Trophoblast cell (in vitro differentiated cells and primary cell): ENCODE measurements at regions not wholly inside any gene's neighbourhood (a gene's known extent, or its start where the extent isn't known, plus 50 kb on each side); places are given as distances from the start of the nearest gene placed in this dataset.
"Not testable (repeated sequence)": the region's sequence is repeated elsewhere in the genome, so short reads cannot be mapped to it uniquely, and the experiment has no call there.

ENCODE experiments used
- DNase-seq, 2 donors: peaks; one replicate each; pipeline ENCODE4 v3.0.0-alpha.2; 2016
- H2AFZ ChIP-seq: 2 replicates; pipeline ENCODE4 v1.6.1; 2013; ENCODE audit warnings: low read length, moderate library complexity, mild to moderate bottlenecking; ENCODE audit not compliant: insufficient read depth, poor library complexity
- H2AK5ac ChIP-seq: 2 replicates; pipeline ENCODE4 v1.6.1; 2013; ENCODE audit warnings: mild to moderate bottlenecking, low read length
- H2BK120ac ChIP-seq: 2 replicates; pipeline ENCODE4 v1.6.1; 2013; ENCODE audit warnings: low read length, mild to moderate bottlenecking, moderate library complexity; ENCODE audit not compliant: insufficient read depth, poor library complexity
- H2BK12ac ChIP-seq: 2 replicates; pipeline ENCODE4 v1.6.1; 2013; ENCODE audit warnings: mild to moderate bottlenecking, low read length, moderate library complexity
- H2BK5ac ChIP-seq: 2 replicates; pipeline ENCODE4 v1.6.1; 2013; ENCODE audit warnings: low read length, low read depth, moderate library complexity, mild to moderate bottlenecking; ENCODE audit not compliant: poor library complexity
- H3K14ac ChIP-seq: 2 replicates; pipeline ENCODE4 v1.6.1; 2013; ENCODE audit warnings: mild to moderate bottlenecking, low read length
- H3K18ac ChIP-seq: 2 replicates; pipeline ENCODE4 v1.6.1; 2013; ENCODE audit warnings: mild to moderate bottlenecking, low read length
- H3K23ac ChIP-seq: 2 replicates; pipeline ENCODE4 v1.6.1; 2013; ENCODE audit warnings: low read length
- H3K27ac ChIP-seq: 2 replicates; pipeline ENCODE4 v1.5.1; 2013; ENCODE audit warnings: low read depth, mild to moderate bottlenecking, inconsistent platforms, low read length, moderate library complexity
- H3K27me3 ChIP-seq: 2 replicates; pipeline ENCODE4 v1.6.1; 2013; ENCODE audit warnings: inconsistent platforms, mild to moderate bottlenecking, low read length, moderate library complexity; ENCODE audit not compliant: insufficient read depth
- H3K36me3 ChIP-seq, 2 experiments: 1 replicate in 1 of 2; 2 replicates in 1 of 2; pipeline ENCODE4 v1.6.1; 2013; ENCODE audit warnings: low read length in 2 of 2, mild to moderate bottlenecking in 2 of 2, moderate library complexity in 1 of 2; ENCODE audit not compliant: insufficient read depth in 2 of 2, control insufficient read depth in 1 of 2
- H3K4ac ChIP-seq: 2 replicates; pipeline ENCODE4 v1.6.1; 2013; ENCODE audit warnings: low read depth, mild to moderate bottlenecking, low read length, moderate library complexity
- H3K4me1 ChIP-seq, 2 experiments: 1 replicate in 1 of 2; 2 replicates in 1 of 2; pipeline ENCODE4 v1.6.1; 2013; ENCODE audit warnings: low read length in 2 of 2, mild to moderate bottlenecking in 2 of 2, moderate library complexity in 1 of 2; ENCODE audit not compliant: insufficient read depth in 2 of 2, control insufficient read depth in 1 of 2
- H3K4me2 ChIP-seq: 2 replicates; pipeline ENCODE4 v1.6.1; 2013; ENCODE audit warnings: inconsistent platforms, mild to moderate bottlenecking, low read length, moderate library complexity
- H3K4me3 ChIP-seq: 2 replicates; pipeline ENCODE4 v1.5.1; 2013; ENCODE audit warnings: mild to moderate bottlenecking, low read depth, low read length, inconsistent platforms
- H3K79me1 ChIP-seq: one replicate; pipeline ENCODE4 v1.6.1; 2013; ENCODE audit warnings: low read length
- H3K79me2 ChIP-seq: 2 replicates; pipeline ENCODE4 v1.6.1; 2013; ENCODE audit warnings: low read length, mild to moderate bottlenecking; ENCODE audit not compliant: control insufficient read depth, insufficient read depth, poor library complexity
- H3K9ac ChIP-seq: 2 replicates; pipeline ENCODE4 v1.6.1; 2013; ENCODE audit warnings: mild to moderate bottlenecking, low read length
- H3K9me3 ChIP-seq: 2 replicates; pipeline ENCODE4 v1.6.1; 2013; ENCODE audit warnings: low read depth, mild to moderate bottlenecking, control low read depth, inconsistent platforms, low read length; ENCODE audit not compliant: insufficient read depth
- H4K12ac ChIP-seq: 2 replicates; pipeline ENCODE4 v1.6.1; 2013; ENCODE audit warnings: low read depth, mild to moderate bottlenecking, low read length, moderate library complexity
- H4K8ac ChIP-seq: 2 replicates; pipeline ENCODE4 v1.6.1; 2013; ENCODE audit warnings: low read depth, mild to moderate bottlenecking, low read length, moderate library complexity
- H4K91ac ChIP-seq: one replicate; pipeline ENCODE4 v1.6.1; 2013; ENCODE audit warnings: low read depth, mild to moderate bottlenecking, low read length, moderate library complexity
- WGBS: extraction: QIAGEN DNeasy Blood & Tissue Kit; methylation state at CpG from one replicate; pipeline ENCODE4 v1.1.7; 2013; ENCODE audit warnings: missing lambda C conversion rate; ENCODE audit not compliant: insufficient read length, insufficient coverage; ENCODE audit errors: extremely low coverage; 5-methylcytosine and 5-hydroxymethylcytosine counted together

DNA sequence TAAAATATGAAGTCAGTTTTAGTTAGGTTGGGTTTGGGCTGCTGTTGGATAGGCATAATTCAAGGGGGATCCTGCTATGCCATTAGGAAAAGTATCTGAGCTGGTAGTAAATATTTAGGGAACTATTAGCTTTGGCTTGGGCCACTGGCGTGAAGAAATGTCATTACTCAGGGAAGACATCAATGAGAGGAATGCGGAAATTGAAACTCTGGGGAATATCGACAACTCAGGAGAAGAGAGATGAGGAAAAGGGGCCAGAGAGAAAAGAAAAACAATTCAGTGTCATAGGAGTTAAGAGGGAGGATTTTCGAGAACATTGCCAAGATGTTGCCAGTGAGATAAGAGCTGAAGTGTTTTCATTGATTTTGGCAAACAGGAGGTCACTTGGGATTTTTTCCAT, 149.7 kb upstream of the PARD3B start:
- Histone ChIP-seq H3K4me2 (no peak overlapping the region), H3K79me1 (no peaks in the 10 kb centered on the region), H3K18ac (no peak overlapping the region), H3K9me3 (no peaks in the 10 kb centered on the region), H3K4ac (no peak overlapping the region), H4K8ac (no peak overlapping the region), H3K27ac (no peak overlapping the region), H3K9ac (no peak overlapping the region), H2BK5ac (no peak overlapping the region), H4K12ac (no peak overlapping the region), H2AK5ac (no peak overlapping the region), H3K79me2 (no peaks in the 10 kb centered on the region), H2AFZ (no peak overlapping the region), H2BK120ac (no peak overlapping the region), H3K4me1 (no peaks in the 10 kb centered on the region), H3K27me3 (no peaks in the 10 kb centered on the region), H3K36me3 (no peaks in the 10 kb centered on the region), H4K91ac (no peak overlapping the region), H3K23ac (no peak overlapping the region), H3K4me3 (no peak overlapping the region), H3K14ac (no peak overlapping the region), H2BK12ac (no peak overlapping the region)
- no CpG with 5 or more reads among the region's 4 CpGs for WGBS
- no peak for DNase-seq

DNA sequence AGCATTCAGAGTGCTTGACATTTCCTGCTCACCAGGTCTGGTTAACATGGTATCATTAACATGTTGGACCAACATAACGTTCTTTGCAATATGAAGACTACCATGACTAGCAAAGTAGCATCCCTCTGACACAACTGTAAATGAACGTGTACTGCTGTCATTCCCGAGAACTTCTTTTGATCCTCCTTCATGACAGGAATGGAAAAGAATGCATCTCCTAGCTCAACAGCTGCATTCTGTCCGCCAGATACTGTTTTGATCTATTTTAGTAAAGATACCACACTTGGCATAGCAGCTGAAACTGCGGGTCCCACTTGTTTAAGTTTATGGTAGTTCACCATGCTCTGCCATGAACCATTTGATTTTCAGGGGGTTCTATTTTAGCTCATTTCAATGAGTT, 144.2 kb upstream of the PARD3B start:
- Histone ChIP-seq H3K36me3 (no peaks in the 10 kb centered on the region), H3K14ac (no peak overlapping the region), H2AFZ (no peak overlapping the region), H3K23ac (no peak overlapping the region), H3K4me1 (no peaks in the 10 kb centered on the region), H4K8ac (no peak overlapping the region), H3K9me3 (no peaks in the 10 kb centered on the region), H3K9ac (no peak overlapping the region), H3K18ac (no peak overlapping the region), H2AK5ac (no peak overlapping the region), H3K27ac (no peak overlapping the region), H2BK120ac (no peak overlapping the region), H2BK12ac (no peak overlapping the region), H3K4ac (no peak overlapping the region), H4K12ac (no peak overlapping the region), H3K27me3 (no peaks in the 10 kb centered on the region), H4K91ac (no peak overlapping the region), H2BK5ac (no peak overlapping the region), H3K4me2 (no peak overlapping the region), H3K79me2 (no peaks in the 10 kb centered on the region), H3K4me3 (no peak overlapping the region), H3K79me1 (no peaks in the 10 kb centered on the region)
- DNase-seq: peak; percentile 1 to 63
- WGBS: no CpG with 5 or more reads among the region's 5 CpGs

DNA sequence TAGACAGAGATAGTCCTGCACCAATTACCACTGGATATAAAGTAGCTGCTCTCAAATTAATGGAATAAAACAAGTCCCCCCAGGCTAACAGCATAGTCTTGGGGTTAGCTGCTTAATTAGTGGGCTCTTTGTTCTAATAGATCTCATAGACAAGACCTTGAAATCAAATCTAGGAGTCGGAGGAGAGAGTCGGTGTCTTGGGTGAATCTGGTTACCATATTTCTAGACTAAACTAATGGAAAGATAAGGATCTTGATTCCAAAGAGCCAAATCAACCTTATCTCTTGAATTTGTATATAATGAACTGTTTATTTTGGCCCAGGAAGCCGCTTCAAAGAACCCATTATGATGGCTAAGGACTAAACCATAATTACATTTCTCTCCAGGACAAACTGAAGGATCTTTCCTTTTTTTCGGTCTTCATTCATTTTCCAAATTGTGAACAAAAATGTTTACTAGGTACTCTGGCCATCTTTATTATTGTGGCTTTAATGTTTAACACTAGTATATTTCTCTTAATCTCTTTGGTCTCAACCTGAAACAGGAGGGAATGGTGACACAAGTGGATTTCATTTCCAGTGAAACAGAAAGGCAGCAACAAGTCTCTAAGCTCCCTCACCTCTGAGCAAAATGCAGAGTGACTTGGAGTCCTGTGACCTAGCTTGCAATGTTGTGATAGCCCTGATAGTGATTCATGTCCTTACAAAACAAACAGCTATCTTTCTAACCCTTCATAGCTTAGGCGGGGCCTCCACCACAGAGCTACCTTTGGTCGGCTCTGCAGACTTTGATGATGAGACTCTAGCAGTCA, 137.9 kb upstream of the PARD3B start:
- peak; percentile 31 to 58 for DNase-seq
- Histone ChIP-seq H3K27me3 (no peaks in the 10 kb centered on the region), H3K79me2 (no peaks in the 10 kb centered on the region), H3K4me2 (no peak overlapping the region), H4K91ac (no peak overlapping the region), H3K4me3 (no peak overlapping the region), H2BK5ac (no peak overlapping the region), H3K27ac (no peak overlapping the region), H3K9ac (no peak overlapping the region), H3K4ac (no peak overlapping the region), H2AFZ (no peak overlapping the region), H4K12ac (no peak overlapping the region), H3K79me1 (no peaks in the 10 kb centered on the region), H3K9me3 (no peaks in the 10 kb centered on the region), H2BK120ac (no peak overlapping the region), H3K4me1 (no peaks in the 10 kb centered on the region), H3K18ac (no peak overlapping the region), H2AK5ac (no peak overlapping the region), H4K8ac (no peak overlapping the region), H2BK12ac (no peak overlapping the region), H3K36me3 (no peaks in the 10 kb centered on the region), H3K14ac (no peak overlapping the region), H3K23ac (no peak overlapping the region)
- no CpG with 5 or more reads among the region's 6 CpGs for WGBS

DNA sequence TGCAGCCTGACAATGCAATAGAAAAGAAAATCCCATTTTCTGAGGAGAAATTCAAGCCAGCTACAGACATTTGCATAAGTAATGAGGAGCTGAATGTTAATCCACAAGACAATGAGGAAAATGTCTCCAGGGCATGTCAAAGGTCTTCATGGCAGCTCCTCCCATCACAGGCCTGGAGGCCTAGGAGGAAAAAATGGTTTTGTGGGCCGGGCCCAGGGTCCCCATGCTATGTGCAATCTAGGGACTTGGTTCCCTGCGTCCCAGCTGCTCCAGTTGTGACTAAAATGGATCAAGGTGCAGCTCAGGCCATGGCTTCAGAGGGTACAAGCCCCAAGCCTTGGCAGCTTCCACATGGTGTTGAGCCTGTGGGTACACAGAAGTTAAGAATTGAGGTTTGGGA, 132.5 kb upstream of the PARD3B start:
- not testable (repeated sequence) for H4K8ac ChIP-seq, H2AK5ac ChIP-seq, DNase-seq, H3K27ac ChIP-seq, H3K79me1 ChIP-seq, H3K4ac ChIP-seq, H3K27me3 ChIP-seq, H3K23ac ChIP-seq, H3K36me3 ChIP-seq, H3K4me1 ChIP-seq, H2AFZ ChIP-seq, H3K18ac ChIP-seq, H3K4me2 ChIP-seq, H2BK5ac ChIP-seq, H2BK12ac ChIP-seq, H3K9me3 ChIP-seq, H4K91ac ChIP-seq, H3K4me3 ChIP-seq, H3K14ac ChIP-seq, H3K9ac ChIP-seq, H2BK120ac ChIP-seq, H3K79me2 ChIP-seq, H4K12ac ChIP-seq
- WGBS: no CpG with 5 or more reads among the region's 2 CpGs
